ENCODE measurements at regions not wholly inside any gene's neighbourhood (a gene's known extent, or its start where the extent isn't known, plus 50 kb on each side); places are given as distances from the start of the nearest gene placed in this dataset.

DNA sequence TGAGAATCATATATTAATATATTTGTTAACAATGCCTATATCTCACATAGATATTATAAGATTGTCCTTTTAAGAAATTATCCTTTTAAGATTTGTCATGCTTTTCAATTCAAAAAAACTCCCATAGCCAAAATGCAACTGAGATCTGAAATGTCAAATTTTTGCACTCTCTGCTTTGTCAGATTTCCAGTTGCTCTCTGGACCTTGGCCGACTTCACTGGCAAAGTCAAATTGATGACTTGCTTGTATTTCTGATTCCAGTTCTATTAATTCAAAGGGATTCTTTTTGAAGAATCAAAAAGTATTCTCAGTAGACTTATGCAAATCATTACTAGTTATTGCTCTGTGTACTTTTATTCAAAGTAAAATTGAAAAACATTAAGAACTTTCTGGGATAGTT, 101.2 kb upstream of the SCEL start:
- DNase-seq (ENCODE audit: low spot score in 2 of 2) (no peak), ATAC-seq (no peak)
- Mint-ChIP-seq H3K27ac (no peak overlapping the region), H3K36me3 (no peaks in the 10 kb centered on the region), H3K9me3 (peaks cover 0 to under 1% of the 10 kb centered on the region in 2 donors)

DNA sequence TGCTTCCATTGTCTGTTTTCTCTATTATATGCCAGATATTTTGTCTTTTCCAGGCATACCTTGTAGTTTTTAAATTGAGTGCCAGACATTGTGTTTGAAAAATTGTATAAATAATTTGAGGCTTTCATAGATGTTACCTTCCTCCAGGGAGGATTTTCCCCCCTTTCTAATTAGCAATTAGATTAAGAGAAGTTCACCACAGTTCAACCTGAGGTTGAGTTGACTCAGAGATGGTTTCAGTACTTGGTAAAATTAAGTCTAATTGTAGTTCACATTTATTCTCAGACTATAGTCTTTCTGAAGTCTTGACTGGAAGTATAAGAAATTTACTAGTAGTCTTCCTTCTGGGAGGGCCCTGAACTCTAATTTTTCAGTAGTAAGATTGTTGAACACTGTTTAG, 104.1 kb upstream of the SCEL start:
- no peak for ATAC-seq
- peaks cover 0 to 4% of the 10 kb centered on the region in 2 donors for H3K9me3 Mint-ChIP-seq
- DNase-seq (ENCODE audit: low spot score in 2 of 2): no peak
- no peaks in the 10 kb centered on the region for H3K36me3 Mint-ChIP-seq
- H3K27ac Mint-ChIP-seq: no peak overlapping the region

DNA sequence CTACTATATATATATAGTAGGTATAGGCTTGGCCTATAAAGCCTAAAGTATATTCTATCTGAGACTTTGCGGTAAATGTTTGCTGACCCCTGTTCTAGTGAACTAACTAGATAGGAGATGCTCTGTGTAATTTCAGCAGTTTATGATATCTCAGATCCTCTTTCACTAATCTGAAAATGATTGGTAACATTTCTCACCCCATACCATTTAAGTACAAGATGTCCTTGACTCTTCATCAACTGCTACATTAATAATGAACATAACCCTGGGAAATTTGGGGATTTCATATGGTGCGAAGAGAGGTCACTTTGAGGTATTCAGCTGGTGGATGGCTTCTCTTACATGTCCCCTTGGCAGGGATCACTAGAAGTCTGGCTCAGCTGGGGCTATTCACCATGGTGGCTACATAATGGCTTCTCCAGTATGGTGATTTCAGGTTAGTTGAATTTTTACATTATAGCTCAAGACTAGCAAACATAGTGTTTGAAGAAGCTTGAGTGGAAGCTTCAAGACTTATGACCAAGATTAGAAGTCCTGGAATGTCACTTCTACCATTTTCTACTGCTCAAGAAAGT, 103.6 kb upstream of the MYCBP2 start:
- no peak for DNase-seq (ENCODE audit: low spot score in 2 of 2)
- H3K27ac Mint-ChIP-seq: no peak overlapping the region
- peaks cover 0 to 4% of the 10 kb centered on the region in 2 donors for H3K9me3 Mint-ChIP-seq
- ATAC-seq: no peak
- no peaks in the 10 kb centered on the region for H3K36me3 Mint-ChIP-seq

DNA sequence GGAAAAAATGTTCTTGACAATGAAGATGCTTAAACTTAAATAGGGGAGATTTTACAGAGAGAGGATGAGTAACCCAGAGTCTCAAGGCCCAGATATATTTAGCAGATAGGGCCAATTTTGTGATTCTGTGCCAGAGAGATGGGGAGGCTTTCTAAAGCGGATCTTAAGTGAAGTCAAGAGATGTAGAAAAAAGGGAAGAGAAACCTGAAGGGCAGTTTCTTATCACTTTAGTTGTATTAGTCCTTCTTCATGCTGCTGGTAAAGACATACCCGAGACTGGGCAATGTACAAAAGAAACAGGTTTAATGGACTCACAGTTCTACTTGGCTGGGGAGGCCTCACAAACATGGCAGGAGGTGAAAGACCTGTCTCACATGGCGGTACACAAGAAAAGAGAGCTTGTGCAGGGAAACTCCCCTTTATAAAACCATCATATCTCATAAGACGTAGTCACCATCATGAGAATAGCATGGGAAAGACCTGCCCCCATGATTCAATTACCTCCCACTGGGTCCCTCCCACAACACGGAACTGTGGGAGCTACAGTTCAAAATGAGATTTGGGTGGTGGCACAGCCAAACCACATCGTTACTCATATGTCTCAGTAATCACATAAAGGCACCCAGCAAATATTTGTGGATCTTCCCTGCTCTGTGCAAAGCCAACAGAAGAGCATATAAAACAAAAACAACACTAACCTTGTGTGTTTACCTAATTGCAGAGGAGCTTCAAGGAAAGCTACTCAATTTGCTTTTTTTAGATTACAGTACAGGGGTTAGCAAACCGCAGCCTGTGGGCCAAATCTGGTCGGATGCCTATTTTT, 102.6 kb upstream of the MYCBP2 start:
- DNase-seq (ENCODE audit: low spot score in 2 of 2): peak; percentile 12 to 53
- Mint-ChIP-seq H3K9me3 (peaks cover 0 to 4% of the 10 kb centered on the region in 2 donors), H3K27ac (peak overlapping the region in 1 of 2 donors; percentile 54), H3K36me3 (no peaks in the 10 kb centered on the region)
- peak; percentile 89 to 93 for ATAC-seq

DNA sequence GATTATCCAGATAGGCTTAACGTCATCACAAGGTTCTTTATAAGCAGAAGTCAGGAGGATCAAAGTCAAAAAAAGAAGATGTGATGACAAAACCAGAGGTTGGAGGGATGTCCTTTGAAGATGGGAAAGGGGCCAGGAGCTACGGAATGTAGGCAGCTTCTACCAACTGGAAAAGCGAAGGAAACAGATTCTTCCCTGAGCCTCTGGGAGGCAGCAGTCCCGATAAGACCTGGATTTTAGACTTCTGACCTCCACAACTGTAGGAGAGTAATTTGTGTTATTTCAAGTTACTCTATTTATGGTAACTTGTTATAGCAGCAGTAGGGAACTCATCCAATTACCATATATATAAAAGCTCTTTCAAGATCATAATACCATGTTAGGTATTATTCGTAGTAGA, 98.8 kb upstream of the MYCBP2 start:
- Mint-ChIP-seq H3K9me3 (peaks cover 0 to 4% of the 10 kb centered on the region in 2 donors), H3K36me3 (no peaks in the 10 kb centered on the region), H3K27ac (no peak overlapping the region)
- DNase-seq (ENCODE audit: low spot score in 2 of 2): no peak
- no peak for ATAC-seq

DNA sequence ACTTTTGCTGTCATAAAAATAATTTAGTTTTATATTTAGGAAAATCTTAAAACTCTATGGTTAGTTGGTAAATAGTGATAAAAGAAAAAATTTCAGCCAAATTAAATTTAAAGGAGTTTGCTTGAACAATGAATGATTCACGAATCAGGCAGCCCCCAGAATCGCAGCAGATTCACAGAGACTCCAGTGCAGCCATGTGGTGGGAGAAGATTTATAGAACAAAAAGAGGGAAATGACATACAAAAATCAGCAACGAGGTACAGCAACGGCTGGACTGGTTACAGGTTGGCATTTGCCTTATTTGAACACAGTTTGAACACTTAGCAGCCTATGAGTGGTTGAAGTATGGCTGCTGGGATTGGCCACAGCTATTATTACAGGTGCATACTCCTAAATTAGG, 96.4 kb upstream of the MYCBP2 start:
- Mint-ChIP-seq H3K36me3 (no peaks in the 10 kb centered on the region), H3K27ac (no peak overlapping the region), H3K9me3 (no peaks in the 10 kb centered on the region)
- DNase-seq (ENCODE audit: low spot score in 2 of 2) (no peak), ATAC-seq (no peak)

DNA sequence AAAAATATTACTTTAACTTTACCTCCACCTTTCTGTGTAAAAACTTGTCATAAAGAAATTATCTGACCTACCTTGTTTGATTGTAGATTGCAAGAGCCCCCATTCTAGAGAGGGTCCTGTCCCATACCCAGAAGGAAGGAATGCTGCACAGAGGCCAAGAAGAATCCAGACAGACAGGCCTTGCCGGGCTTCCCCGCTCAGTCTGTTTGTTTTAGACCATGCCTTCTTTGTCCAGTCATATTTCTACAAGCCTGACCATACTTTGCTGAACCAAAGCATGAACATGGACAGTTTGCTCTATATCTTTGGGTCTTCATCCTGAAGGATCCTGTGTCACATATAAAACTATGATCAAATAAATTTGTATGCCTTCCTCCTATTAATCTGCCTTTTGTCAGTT, 95.8 kb upstream of the MYCBP2 start:
- no peak for DNase-seq (ENCODE audit: low spot score in 2 of 2)
- Mint-ChIP-seq H3K27ac (no peak overlapping the region), H3K9me3 (no peaks in the 10 kb centered on the region), H3K36me3 (no peaks in the 10 kb centered on the region)
- no peak for ATAC-seq

DNA sequence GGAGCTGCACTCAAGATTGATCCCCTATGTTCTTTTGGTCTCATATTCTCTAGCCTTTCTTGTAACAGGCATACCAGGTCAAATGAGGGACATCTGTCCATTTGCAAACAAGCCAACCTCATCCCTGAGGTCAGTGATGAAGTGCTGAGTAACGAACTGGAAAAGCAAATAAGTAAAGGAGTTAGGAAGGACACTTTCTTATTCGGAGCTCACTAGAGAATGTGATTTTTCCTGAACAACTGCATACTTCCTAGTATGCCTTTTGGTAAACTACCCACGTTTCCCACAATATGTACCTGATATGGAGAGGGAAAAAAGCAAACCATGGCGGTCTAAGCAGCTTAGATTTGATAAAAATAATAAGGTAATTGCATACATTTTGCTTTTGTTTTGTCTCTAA, 91.0 kb upstream of the MYCBP2 start:
- Mint-ChIP-seq H3K9me3 (no peaks in the 10 kb centered on the region), H3K27ac (no peak overlapping the region)
- no peak for DNase-seq (ENCODE audit: low spot score in 2 of 2)

DNA sequence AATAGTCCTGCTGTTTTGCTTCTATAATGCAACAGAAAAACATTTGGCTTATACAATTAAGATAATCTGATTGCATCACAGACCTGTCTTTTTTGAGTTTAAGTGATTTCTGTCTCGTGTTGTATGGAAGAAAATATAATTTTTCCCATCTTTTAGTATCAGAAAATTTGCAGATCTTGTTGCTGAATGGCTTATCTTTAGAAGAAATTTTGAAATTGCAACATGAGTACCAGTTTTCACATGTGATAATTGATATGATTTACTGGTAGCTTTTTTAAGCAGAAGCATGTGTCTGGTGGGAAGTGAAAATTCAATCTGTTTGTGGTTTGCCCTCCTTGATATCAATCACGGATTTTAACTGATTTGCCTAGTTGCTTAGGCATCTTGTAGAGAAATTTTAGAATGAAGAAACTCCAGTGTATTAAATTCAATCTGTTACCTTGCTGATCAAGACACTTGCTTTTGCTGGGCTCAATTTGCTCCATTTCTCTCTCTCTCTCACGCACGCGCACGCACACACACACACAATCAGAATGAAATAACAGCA, 89.8 kb upstream of the MYCBP2 start:
- DNase-seq (ENCODE audit: low spot score in 2 of 2) (no peak), ATAC-seq (no peak)
- H3K9me3 Mint-ChIP-seq: no peaks in the 10 kb centered on the region
- no peaks in the 10 kb centered on the region for H3K36me3 Mint-ChIP-seq
- no peak overlapping the region for H3K27ac Mint-ChIP-seq

More for the DNA sequence above, 91.0 kb upstream of the MYCBP2 start:
- ATAC-seq: no peak
- no peaks in the 10 kb centered on the region for H3K36me3 Mint-ChIP-seq

DNA sequence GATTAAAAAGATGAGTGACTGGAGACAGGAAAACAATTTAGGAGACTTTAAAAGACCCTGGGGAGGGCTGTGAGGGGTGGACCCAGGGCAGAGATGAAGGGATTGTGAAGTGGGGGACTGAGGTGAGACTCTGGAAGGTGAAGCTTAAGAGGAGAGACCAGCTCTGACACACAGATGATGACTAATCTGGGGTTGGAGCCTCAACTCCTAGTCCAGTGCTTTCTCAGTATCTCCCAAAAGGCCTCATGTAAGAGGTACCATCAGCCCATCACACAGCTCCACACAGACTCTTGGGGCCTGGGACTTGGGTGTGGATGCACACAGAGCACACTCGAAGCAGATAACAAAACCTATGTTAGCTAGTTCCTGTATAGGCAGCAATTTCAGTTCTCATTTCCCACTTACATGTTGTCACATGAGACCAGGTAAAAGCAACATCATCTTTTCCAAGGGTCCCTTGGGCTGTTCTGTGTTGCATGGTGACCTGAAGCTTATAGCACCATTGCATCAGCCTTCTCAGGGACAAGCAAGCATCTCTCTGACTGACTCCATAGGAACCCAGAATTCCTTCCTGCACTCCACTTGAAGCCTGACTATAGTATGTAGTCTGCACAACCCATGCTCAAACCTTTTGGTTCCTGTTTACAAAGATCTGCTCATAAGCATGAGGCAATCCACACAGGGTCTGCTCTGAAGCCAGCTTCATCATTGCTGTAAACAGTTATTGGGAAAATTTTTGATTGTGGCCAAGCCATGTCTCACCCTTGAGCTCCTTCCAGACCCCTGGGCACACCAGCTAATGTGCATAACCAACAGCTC, 88.6 kb upstream of the MYCBP2 start:
- H3K36me3 Mint-ChIP-seq: no peaks in the 10 kb centered on the region
- no peak overlapping the region for H3K27ac Mint-ChIP-seq
- DNase-seq (ENCODE audit: low spot score in 2 of 2) (no peak), ATAC-seq (peak in 1 of 2 donors; percentile 32)
- H3K9me3 Mint-ChIP-seq: no peaks in the 10 kb centered on the region

DNA sequence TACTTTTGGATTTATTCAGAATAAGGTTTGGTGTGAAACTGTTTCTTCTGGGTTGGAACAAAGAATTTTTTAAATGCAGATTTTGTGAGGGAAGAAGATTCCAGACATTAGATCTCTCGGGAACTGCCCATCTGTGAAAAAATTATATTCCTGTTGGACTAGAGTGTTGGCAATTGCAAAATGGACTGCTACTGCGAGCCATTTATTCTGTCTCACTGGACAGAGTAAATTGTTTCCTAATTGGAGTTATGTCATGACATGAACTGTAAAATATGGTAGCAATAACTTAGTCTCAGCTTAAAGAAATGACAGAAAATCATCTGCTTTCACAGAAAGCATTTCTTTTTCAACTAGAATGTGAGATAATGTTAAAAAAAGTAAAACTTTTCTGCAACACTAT, 86.0 kb upstream of the MYCBP2 start:
- Mint-ChIP-seq H3K9me3 (peaks cover 3 to 4% of the 10 kb centered on the region in 2 donors), H3K36me3 (no peaks in the 10 kb centered on the region), H3K27ac (no peak overlapping the region)
- ATAC-seq (no peak), DNase-seq (ENCODE audit: low spot score in 2 of 2) (no peak)

DNA sequence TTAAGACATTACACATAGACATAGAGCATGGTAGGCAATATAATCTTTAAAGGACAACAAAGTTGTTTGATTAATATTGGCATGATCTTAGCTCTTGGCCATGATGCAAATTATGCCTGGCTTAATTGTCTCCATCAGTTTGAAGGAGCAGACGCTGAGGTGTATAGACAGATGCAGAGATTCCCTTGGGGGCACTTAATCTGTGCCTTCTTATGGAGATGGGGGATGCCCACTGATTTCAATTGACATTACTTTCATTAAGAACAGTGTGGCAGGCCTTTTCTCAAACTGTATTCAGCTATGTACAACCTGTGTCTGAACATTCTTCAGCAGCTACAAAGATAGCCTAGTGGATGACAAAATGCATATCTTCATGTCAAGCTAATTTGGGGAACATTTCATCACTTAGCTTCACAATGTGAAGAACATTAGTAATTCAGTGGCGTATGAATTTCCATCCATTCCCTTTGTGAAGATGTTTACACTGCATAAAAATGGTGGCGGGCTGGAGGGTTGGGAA, 85.3 kb upstream of the MYCBP2 start:
- ATAC-seq (no peak), DNase-seq (ENCODE audit: low spot score in 2 of 2) (no peak)
- Mint-ChIP-seq H3K36me3 (no peaks in the 10 kb centered on the region), H3K27ac (no peak overlapping the region), H3K9me3 (peaks cover 3 to 4% of the 10 kb centered on the region in 2 donors)

DNA sequence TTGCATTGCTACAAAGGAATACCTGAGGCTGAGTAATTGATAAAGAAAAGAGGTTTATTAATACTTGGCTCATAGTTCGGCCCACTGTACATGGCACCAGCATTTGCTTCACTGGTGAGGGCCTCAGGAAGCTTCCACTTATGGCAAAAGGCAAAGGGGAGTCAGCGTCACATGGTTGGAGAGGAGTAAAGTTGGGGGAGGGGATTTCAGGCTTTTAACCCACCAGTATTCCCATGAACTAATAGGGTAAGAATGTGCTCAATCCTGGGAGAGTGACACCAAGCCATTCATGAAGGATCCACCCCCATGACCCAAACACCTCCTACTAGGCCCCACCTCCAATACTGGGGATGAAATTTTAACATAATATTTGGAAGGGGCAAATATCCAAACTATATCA, 82.5 kb upstream of the MYCBP2 start:
- no peak for ATAC-seq

DNA sequence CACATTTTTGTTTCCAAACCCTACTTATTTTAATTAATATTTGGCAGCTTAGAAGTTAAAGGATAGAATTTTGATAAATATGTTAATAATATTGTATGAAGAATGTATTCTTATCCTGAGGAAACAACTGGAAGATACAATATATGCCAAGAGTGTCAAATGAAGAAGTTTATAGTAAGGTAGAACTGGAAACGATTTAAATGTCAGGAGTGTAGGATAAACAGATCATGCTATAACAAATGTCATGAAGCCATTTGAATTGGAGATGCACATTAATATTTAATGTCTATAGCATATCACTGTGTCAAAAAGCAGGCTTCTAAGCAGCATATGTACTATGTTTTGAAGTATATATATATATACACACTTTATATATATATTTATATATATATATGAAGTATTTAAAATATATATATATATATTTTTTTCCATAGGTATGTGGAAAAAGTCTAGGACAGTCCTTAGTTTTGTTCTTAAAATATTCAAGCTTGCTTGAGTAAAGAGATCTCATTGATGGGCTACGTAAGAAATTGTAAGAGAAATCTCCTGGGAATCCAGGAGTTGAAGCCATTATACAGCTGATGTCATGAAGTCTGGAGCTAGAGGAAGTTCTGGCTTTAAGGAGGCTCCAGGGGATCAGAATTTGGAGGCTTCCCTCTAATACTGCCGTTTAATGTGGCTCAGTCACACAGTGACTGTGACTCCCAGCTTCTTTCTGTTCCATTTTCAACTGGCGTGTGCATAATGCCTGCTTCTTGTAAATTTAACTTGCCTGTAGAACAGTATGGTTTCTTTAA, 79.9 kb upstream of the MYCBP2 start:
- peaks cover 3 to 4% of the 10 kb centered on the region in 2 donors for H3K9me3 Mint-ChIP-seq
- no peak for DNase-seq (ENCODE audit: low spot score in 2 of 2)
- ATAC-seq: no peak
- no peaks in the 10 kb centered on the region for H3K36me3 Mint-ChIP-seq
- no peak overlapping the region for H3K27ac Mint-ChIP-seq

More for the DNA sequence above, 82.5 kb upstream of the MYCBP2 start:
- DNase-seq (ENCODE audit: low spot score in 2 of 2): no peak
- H3K9me3 Mint-ChIP-seq: peaks cover 3 to 4% of the 10 kb centered on the region in 2 donors
- H3K36me3 Mint-ChIP-seq: no peaks in the 10 kb centered on the region
- H3K27ac Mint-ChIP-seq: no peak overlapping the region

DNA sequence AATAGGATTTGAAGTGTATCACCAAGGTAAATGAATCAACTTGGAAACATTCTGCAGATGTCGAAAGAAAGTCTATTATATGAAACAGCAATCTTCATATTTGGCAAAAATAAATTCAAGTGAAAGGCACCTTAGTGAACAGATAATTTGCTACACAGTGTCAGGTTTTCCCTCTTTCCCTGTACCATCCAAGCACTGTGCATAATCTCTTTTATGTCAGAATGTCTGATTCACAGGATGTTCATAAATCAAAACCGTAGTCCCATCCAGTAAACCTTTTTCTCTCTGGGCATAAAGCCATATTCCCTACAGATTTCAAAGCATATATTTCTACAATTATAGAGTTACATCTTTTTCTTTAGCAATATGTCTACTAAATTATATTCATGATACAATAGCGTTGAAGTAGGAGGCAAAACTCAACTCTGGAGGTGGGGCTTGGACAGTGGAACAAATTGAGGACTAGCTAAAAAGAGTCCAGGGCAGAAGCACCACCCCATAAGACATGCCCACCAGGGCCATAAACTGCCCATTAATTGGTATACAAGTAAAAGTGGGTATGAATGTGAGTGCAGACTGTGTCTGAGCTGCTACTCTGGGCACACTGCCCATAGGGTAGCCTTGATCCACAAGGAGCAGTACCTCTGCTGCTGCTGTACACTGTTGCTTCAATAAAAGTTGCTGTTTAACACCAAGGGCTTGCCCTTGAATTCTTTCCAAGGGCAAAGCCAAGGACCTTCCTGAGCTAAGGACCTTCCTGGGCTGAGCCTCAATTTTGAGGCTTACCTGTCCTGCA, 72.1 kb upstream of the MYCBP2 start:
- Mint-ChIP-seq H3K27ac (no peak overlapping the region), H3K9me3 (no peaks in the 10 kb centered on the region), H3K36me3 (no peaks in the 10 kb centered on the region)
- DNase-seq (ENCODE audit: low spot score in 2 of 2) (no peak), ATAC-seq (no peak)
